Vagina (tissue), 2 donors: ENCODE measurements at regions not wholly inside any gene's neighbourhood (a gene's known extent, or its start where the extent isn't known, plus 50 kb on each side); places are given as distances from the start of the nearest gene placed in this dataset.

Experiments
- DNase-seq, 2 donors: peaks; one replicate each; pipeline ENCODE4 v3.0.0-alpha.2; 2017; ENCODE audit errors: extremely low spot score in 2 of 2
- H3K27ac ChIP-seq: fragments of 200-600 bp; sonication (generic); one replicate; pipeline ENCODE4 v1.5.1; 2019
- H3K27me3 ChIP-seq: fragments of 200-600 bp; sonication (generic); one replicate; pipeline ENCODE4 v1.5.1; 2019
- H3K36me3 ChIP-seq, 2 donors: fragments of 200-600 bp; sonication (generic); one replicate each; pipeline ENCODE4 v1.5.1; 2017 to 2019
- H3K4me1 ChIP-seq: fragments of 200-600 bp; sonication (generic); one replicate; pipeline ENCODE4 v1.5.1; 2019
- H3K4me3 ChIP-seq, 2 donors: fragments of 200-600 bp; sonication (generic); 1 replicate in 1 of 2; 2 replicates in 1 of 2; pipeline ENCODE4 v1.5.1; 2016 to 2019
- H3K9me3 ChIP-seq: fragments of 200-600 bp; sonication (generic); one replicate; pipeline ENCODE4 v1.5.1; 2019
- POLR2A ChIP-seq, 2 donors: fragments of 450-650 bp; IDR thresholded peaks; one replicate each; pipeline ENCODE4 v1.6.1; 2017; ENCODE audit warnings: antibody characterized with exemption in 2 of 2, mild to moderate bottlenecking in 2 of 2, moderate library complexity in 2 of 2
- POLR2AphosphoS5 ChIP-seq, 2 donors: sonication (generic); formaldehyde crosslinking; IDR thresholded peaks; one replicate each; pipeline ENCODE4 v1.9.0; 2017; ENCODE audit warnings: antibody characterized with exemption in 2 of 2, mild to moderate bottlenecking in 2 of 2, low read depth in 1 of 2; ENCODE audit not compliant: insufficient read depth in 1 of 2
- intact Hi-C: fragments of 100-400 bp; cut with DNase I; formaldehyde crosslinking; loops from one replicate; pipeline ENCODE4 v1.15.1; 2023
- TF ChIP-seq, protein P1 (sequence below), 3 experiments: fragments of 450-650 bp in 2 of 3; fragments of 200-600 bp in 1 of 3; sonication (generic) in 1 of 3; IDR thresholded peaks; one replicate each; pipeline ENCODE4 v1.5.1; 2017 to 2019; ENCODE audit warnings: antibody characterized with exemption in 3 of 3, mild to moderate bottlenecking in 2 of 3, moderate library complexity in 2 of 3

- Histone ChIP-seq H3K4me3 (no peak overlapping the region), H3K4me1 (no peaks in the 10 kb centered on the region), H3K36me3 (no peaks in the 10 kb centered on the region), H3K27me3 (no peaks in the 10 kb centered on the region), H3K27ac (no peak overlapping the region), H3K9me3 (no peaks in the 10 kb centered on the region)
- intact Hi-C loops: no loop called here
- DNase-seq: no peak
- TF ChIP-seq POLR2AphosphoS5 (IDR thresholded peaks at IDR 0.05; ENCODE audit: insufficient read depth in 1 of 2, low read depth in 1 of 2) (no peak), POLR2A (IDR thresholded peaks at IDR 0.05) (no peak)
- TF ChIP-seq, protein P1, sequence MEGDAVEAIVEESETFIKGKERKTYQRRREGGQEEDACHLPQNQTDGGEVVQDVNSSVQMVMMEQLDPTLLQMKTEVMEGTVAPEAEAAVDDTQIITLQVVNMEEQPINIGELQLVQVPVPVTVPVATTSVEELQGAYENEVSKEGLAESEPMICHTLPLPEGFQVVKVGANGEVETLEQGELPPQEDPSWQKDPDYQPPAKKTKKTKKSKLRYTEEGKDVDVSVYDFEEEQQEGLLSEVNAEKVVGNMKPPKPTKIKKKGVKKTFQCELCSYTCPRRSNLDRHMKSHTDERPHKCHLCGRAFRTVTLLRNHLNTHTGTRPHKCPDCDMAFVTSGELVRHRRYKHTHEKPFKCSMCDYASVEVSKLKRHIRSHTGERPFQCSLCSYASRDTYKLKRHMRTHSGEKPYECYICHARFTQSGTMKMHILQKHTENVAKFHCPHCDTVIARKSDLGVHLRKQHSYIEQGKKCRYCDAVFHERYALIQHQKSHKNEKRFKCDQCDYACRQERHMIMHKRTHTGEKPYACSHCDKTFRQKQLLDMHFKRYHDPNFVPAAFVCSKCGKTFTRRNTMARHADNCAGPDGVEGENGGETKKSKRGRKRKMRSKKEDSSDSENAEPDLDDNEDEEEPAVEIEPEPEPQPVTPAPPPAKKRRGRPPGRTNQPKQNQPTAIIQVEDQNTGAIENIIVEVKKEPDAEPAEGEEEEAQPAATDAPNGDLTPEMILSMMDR (IDR thresholded peaks at IDR 0.05): no peak
Measured at GRCh38 chr1:218024211-218024720, 260.8 kb upstream of the RRP15 start.

- Histone ChIP-seq H3K4me1 (no peaks in the 10 kb centered on the region), H3K4me3 (no peak overlapping the region), H3K27ac (no peak overlapping the region), H3K9me3 (no peaks in the 10 kb centered on the region), H3K36me3 (no peaks in the 10 kb centered on the region), H3K27me3 (no peaks in the 10 kb centered on the region)
- TF ChIP-seq, protein P1 (IDR thresholded peaks at IDR 0.05): no peak
- TF ChIP-seq POLR2A (IDR thresholded peaks at IDR 0.05) (no peak), POLR2AphosphoS5 (IDR thresholded peaks at IDR 0.05; ENCODE audit: insufficient read depth in 1 of 2, low read depth in 1 of 2) (no peak)
- DNase-seq: no peak
- intact Hi-C loops: no loop called here
Measured at GRCh38 chr1:218025454-218025853, 259.6 kb upstream of the RRP15 start.

DNA sequence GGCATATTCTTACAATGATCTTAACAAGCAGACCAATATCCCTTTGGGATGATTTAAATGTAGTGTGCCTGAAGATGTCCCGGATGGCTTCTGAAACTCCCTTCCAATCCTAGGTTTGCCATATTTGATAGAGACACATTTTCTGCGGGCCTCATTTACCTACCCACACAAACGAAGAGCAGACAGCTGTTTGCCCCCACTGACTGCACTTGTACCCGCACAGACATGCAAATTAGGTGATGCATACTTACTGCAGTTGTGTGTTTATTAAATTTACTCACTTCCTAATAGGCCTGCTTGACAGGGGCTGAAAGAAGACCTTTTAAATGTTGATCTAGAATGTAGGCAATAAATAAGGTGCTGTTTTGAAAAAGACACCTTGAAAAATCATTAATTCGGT, 257.9 kb upstream of the RRP15 start:
- DNase-seq: no peak
- intact Hi-C loops: no loop called here

GRCh38 chr1:218030846-218031245, 254.2 kb upstream of the RRP15 start:
- Histone ChIP-seq H3K27ac (no peak overlapping the region), H3K9me3 (no peaks in the 10 kb centered on the region), H3K4me3 (no peak overlapping the region), H3K27me3 (no peaks in the 10 kb centered on the region), H3K4me1 (no peaks in the 10 kb centered on the region), H3K36me3 (no peaks in the 10 kb centered on the region)
- intact Hi-C loops: no loop called here
- no peak for DNase-seq
- TF ChIP-seq POLR2AphosphoS5 (IDR thresholded peaks at IDR 0.05; ENCODE audit: insufficient read depth in 1 of 2, low read depth in 1 of 2) (no peak), POLR2A (IDR thresholded peaks at IDR 0.05) (no peak)
- TF ChIP-seq, protein P1 (IDR thresholded peaks at IDR 0.05): no peak

More for the DNA sequence above, 257.9 kb upstream of the RRP15 start:
- Histone ChIP-seq H3K36me3 (no peaks in the 10 kb centered on the region), H3K9me3 (no peaks in the 10 kb centered on the region), H3K4me3 (no peak overlapping the region), H3K27ac (no peak overlapping the region), H3K27me3 (no peaks in the 10 kb centered on the region), H3K4me1 (no peaks in the 10 kb centered on the region)
- TF ChIP-seq, protein P1 (IDR thresholded peaks at IDR 0.05): no peak
- TF ChIP-seq POLR2A (IDR thresholded peaks at IDR 0.05) (no peak), POLR2AphosphoS5 (IDR thresholded peaks at IDR 0.05; ENCODE audit: insufficient read depth in 1 of 2, low read depth in 1 of 2) (no peak)

DNA sequence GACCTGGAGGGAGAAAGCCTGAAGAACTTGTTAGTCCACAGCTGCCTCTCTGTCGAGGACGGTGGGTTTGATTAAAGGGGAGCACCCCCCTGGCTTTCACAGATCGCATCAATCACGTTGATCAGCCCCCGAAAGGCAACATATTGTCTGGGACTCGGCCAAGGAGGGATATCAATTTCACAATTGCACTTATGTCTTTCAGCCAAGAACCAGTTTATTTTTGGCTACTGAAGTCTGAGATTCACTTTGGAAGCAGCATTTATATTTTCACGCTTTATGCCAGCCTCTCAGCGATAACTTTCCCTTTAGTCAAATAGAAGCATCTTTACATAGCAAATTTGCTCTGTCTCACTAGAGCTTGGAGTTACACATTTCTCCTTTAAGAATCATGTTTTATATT, 253.2 kb upstream of the RRP15 start:
- Histone ChIP-seq H3K4me3 (no peak overlapping the region), H3K4me1 (no peaks in the 10 kb centered on the region), H3K27me3 (no peaks in the 10 kb centered on the region), H3K9me3 (no peaks in the 10 kb centered on the region), H3K27ac (no peak overlapping the region), H3K36me3 (no peaks in the 10 kb centered on the region)
- intact Hi-C loops: no loop called here
- no peak for TF ChIP-seq POLR2AphosphoS5 (IDR thresholded peaks at IDR 0.05; ENCODE audit: insufficient read depth in 1 of 2, low read depth in 1 of 2)
- TF ChIP-seq, protein P1 (IDR thresholded peaks at IDR 0.05): no peak
- TF ChIP-seq POLR2A (IDR thresholded peaks at IDR 0.05): no peak
- no peak for DNase-seq
